ENCODE measurements at regions not wholly inside any gene's neighbourhood (a gene's known extent, or its start where the extent isn't known, plus 50 kb on each side); places are given as distances from the start of the nearest gene placed in this dataset.

DNA sequence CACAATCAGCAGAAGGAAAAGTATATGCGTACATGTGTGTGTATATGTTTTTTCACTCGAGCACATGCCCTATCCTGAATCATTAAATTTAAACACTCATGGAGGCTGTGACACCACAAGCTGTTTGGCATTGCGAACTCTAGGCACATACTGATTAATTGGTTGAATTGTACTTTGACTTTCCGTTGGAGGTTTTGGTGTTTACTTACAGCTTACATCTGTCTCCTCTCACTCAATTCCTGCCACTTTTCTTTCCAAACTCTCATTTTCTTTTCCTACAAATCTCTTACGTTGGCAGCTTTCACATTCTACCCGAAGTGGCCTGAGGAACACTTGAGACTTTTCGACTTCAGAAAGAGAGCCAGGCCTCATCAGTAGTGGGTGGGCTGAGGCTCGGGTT lies 434.1 kb upstream of the SEMA6D start (continued):
- TF ChIP-seq, protein P1, sequence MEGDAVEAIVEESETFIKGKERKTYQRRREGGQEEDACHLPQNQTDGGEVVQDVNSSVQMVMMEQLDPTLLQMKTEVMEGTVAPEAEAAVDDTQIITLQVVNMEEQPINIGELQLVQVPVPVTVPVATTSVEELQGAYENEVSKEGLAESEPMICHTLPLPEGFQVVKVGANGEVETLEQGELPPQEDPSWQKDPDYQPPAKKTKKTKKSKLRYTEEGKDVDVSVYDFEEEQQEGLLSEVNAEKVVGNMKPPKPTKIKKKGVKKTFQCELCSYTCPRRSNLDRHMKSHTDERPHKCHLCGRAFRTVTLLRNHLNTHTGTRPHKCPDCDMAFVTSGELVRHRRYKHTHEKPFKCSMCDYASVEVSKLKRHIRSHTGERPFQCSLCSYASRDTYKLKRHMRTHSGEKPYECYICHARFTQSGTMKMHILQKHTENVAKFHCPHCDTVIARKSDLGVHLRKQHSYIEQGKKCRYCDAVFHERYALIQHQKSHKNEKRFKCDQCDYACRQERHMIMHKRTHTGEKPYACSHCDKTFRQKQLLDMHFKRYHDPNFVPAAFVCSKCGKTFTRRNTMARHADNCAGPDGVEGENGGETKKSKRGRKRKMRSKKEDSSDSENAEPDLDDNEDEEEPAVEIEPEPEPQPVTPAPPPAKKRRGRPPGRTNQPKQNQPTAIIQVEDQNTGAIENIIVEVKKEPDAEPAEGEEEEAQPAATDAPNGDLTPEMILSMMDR (IDR thresholded peaks at IDR 0.05; ENCODE audit: control extremely low read depth in 1 of 3, insufficient read depth in 1 of 3, low read depth in 1 of 3, low read length in 3 of 3), result no peak
- no peak for TF ChIP-seq KDM4A (IDR thresholded peaks at IDR 0.05; ENCODE audit: low read depth, low read length, severe bottlenecking)
- TF ChIP-seq, protein P2, sequence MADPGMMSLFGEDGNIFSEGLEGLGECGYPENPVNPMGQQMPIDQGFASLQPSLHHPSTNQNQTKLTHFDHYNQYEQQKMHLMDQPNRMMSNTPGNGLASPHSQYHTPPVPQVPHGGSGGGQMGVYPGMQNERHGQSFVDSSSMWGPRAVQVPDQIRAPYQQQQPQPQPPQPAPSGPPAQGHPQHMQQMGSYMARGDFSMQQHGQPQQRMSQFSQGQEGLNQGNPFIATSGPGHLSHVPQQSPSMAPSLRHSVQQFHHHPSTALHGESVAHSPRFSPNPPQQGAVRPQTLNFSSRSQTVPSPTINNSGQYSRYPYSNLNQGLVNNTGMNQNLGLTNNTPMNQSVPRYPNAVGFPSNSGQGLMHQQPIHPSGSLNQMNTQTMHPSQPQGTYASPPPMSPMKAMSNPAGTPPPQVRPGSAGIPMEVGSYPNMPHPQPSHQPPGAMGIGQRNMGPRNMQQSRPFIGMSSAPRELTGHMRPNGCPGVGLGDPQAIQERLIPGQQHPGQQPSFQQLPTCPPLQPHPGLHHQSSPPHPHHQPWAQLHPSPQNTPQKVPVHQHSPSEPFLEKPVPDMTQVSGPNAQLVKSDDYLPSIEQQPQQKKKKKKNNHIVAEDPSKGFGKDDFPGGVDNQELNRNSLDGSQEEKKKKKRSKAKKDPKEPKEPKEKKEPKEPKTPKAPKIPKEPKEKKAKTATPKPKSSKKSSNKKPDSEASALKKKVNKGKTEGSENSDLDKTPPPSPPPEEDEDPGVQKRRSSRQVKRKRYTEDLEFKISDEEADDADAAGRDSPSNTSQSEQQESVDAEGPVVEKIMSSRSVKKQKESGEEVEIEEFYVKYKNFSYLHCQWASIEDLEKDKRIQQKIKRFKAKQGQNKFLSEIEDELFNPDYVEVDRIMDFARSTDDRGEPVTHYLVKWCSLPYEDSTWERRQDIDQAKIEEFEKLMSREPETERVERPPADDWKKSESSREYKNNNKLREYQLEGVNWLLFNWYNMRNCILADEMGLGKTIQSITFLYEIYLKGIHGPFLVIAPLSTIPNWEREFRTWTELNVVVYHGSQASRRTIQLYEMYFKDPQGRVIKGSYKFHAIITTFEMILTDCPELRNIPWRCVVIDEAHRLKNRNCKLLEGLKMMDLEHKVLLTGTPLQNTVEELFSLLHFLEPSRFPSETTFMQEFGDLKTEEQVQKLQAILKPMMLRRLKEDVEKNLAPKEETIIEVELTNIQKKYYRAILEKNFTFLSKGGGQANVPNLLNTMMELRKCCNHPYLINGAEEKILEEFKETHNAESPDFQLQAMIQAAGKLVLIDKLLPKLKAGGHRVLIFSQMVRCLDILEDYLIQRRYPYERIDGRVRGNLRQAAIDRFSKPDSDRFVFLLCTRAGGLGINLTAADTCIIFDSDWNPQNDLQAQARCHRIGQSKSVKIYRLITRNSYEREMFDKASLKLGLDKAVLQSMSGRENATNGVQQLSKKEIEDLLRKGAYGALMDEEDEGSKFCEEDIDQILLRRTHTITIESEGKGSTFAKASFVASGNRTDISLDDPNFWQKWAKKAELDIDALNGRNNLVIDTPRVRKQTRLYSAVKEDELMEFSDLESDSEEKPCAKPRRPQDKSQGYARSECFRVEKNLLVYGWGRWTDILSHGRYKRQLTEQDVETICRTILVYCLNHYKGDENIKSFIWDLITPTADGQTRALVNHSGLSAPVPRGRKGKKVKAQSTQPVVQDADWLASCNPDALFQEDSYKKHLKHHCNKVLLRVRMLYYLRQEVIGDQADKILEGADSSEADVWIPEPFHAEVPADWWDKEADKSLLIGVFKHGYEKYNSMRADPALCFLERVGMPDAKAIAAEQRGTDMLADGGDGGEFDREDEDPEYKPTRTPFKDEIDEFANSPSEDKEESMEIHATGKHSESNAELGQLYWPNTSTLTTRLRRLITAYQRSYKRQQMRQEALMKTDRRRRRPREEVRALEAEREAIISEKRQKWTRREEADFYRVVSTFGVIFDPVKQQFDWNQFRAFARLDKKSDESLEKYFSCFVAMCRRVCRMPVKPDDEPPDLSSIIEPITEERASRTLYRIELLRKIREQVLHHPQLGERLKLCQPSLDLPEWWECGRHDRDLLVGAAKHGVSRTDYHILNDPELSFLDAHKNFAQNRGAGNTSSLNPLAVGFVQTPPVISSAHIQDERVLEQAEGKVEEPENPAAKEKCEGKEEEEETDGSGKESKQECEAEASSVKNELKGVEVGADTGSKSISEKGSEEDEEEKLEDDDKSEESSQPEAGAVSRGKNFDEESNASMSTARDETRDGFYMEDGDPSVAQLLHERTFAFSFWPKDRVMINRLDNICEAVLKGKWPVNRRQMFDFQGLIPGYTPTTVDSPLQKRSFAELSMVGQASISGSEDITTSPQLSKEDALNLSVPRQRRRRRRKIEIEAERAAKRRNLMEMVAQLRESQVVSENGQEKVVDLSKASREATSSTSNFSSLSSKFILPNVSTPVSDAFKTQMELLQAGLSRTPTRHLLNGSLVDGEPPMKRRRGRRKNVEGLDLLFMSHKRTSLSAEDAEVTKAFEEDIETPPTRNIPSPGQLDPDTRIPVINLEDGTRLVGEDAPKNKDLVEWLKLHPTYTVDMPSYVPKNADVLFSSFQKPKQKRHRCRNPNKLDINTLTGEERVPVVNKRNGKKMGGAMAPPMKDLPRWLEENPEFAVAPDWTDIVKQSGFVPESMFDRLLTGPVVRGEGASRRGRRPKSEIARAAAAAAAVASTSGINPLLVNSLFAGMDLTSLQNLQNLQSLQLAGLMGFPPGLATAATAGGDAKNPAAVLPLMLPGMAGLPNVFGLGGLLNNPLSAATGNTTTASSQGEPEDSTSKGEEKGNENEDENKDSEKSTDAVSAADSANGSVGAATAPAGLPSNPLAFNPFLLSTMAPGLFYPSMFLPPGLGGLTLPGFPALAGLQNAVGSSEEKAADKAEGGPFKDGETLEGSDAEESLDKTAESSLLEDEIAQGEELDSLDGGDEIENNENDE (IDR thresholded peaks at IDR 0.05; ENCODE audit: insufficient replicate concordance, low read length), result no peak

All from H1 (cell line).